Hematopoietic multipotent progenitor cell treated with erythropoietin and hydrocortisone succinate and interleukin-3 and kit ligand, for 8 days (in vitro differentiated cells): ENCODE measurements at regions not wholly inside any gene's neighbourhood (a gene's known extent, or its start where the extent isn't known, plus 50 kb on each side); places are given as distances from the start of the nearest gene placed in this dataset.

ENCODE experiments used
- DNase-seq: peaks from one replicate; pipeline ENCODE4 v3.0.0-alpha.2; 2015

GRCh38 chr5:174191850-174192655, 146.5 kb downstream of the NSG2 start:
- DNase-seq = no peak

DNA sequence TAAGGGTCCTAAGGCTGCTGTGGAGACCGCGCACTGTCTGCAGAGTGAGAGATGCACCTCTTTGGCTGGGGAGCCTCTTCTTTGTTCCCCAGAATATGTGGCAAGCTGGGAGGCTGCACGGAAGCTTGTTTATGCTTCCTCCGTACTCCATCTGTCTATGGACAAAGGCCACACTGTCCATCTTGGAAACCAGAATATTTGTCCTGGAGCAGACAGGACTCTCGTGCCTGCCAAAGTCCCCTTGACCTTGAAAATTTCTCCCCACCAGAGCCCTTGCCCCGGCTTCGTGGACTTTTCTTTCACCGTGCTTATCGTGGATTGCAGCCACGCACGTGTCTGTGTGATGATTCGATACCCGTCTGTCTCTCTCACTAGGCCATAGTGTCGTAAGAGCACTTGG, 147.4 kb downstream of the NSG2 start:
- no peak for DNase-seq

GRCh38 chr5:174195517-174195916, 150.0 kb downstream of the NSG2 start:
- DNase-seq = no peak

- DNase-seq = no peak
Measured at GRCh38 chr5:174197929-174198328, 152.4 kb downstream of the NSG2 start.

DNA sequence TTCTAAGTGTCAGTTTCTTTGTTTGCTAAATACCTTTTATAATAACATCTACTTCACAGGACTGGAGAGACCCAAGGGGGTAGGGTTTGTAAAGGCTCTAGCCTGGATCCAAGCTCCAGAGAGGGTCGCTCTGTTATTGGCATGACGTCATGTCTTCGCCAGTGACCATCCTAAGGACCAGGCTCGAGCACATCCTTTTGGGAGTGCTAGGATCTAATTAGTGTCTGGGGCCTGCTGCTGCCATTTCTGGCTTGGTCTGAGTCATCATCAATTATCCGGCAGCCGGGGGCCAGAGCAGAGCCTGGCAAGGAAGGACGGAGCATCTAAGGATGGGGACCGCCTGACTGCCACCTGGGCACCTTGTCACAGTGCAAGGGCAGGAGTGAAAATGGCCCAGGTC, 153.0 kb downstream of the NSG2 start:
- DNase-seq = no peak

GRCh38 chr5:174202996-174203395, 157.5 kb downstream of the NSG2 start:
- no peak for DNase-seq

- DNase-seq = no peak
Measured at GRCh38 chr5:174204535-174205313, 159.2 kb downstream of the NSG2 start.

- DNase-seq = no peak
Measured at GRCh38 chr5:174205939-174206338, 160.4 kb downstream of the NSG2 start.

GRCh38 chr5:174210596-174211276, 165.2 kb downstream of the NSG2 start:
- DNase-seq = no peak

- no peak for DNase-seq
Measured at GRCh38 chr5:174211277-174211626, 165.7 kb downstream of the NSG2 start.

- no peak for DNase-seq
Measured at GRCh38 chr5:174217527-174217926, 172.0 kb downstream of the NSG2 start.

DNA sequence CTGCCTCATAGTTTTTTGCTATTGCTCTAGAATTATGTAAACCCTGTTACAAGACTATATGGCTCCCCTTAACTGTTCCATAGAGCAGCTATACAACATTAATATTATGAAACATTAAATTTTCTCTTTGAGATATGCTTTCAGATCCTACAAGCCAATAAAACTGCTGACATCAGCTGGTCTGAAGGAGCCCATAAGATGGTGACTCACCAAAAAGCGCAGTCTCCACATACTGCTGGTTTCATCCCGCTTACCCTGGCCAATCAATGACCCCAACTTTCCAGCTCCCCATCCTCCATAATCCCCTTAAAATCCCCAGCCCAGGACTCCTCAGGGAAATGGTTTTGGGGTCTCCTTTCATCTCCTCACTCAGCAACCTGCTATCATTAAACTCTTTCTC, 172.7 kb downstream of the NSG2 start:
- DNase-seq = no peak

GRCh38 chr5:174220417-174220816, 174.9 kb downstream of the NSG2 start:
- no peak for DNase-seq

DNA sequence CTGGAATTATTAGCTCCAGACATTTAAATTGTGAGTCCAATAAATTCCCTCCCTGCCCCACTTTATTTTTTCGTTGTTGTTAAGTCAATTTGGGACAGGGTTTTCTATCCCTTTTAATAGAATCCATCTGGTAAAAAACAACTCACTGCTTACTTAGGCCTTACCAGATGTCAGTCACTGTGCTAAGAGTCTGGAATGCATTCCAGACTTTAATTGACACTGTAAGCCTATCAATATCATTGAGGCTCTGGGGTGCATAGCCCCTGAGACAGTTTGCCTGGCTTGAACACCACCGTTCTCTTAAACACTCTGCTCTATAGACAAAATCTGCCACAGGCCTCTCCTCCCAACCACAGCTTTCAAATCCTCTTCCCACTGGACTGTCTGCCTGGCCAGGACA, 175.9 kb downstream of the NSG2 start:
- DNase-seq = no peak

DNA sequence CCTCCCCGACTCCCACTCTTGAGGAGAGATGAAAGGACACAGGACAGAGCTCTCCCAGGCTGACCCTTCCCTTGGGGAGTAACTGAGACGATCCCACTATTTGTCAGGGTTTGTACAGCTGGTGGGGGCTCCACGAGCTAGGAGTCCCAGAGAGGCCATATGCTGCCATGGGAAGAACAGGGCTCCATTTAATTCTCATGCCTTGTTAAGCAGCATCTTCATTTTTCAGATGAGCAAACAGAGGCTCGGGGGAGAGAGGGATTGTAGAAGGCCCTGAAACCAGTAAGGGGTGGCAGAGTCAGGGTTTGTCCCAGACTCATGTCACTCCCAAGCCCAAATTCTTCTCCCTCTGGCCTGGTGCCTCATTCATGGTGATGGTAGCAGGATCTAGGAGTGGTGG, 176.4 kb downstream of the NSG2 start:
- DNase-seq = no peak

GRCh38 chr5:174222891-174223290, 177.4 kb downstream of the NSG2 start:
- no peak for DNase-seq

DNA sequence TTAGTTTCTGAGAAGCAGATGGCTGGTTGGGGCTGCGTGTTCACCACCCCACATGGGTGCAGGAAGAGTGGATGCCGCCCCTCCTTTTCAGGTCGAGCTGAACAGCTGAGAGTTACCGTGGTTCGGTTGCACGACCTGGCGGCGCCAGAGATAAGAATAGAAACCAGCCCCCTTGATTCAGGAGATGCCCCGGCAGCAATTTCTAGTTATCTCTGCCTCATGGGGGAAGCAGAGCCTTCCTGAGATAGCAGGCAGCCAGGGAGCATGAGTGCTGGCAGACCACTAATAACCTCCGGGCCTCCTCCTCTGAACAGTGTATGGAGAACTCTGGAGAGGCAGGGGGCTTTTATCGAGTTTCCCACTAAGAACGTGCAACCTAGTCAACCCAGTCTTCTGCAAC, 177.8 kb downstream of the NSG2 start:
- DNase-seq = no peak

DNA sequence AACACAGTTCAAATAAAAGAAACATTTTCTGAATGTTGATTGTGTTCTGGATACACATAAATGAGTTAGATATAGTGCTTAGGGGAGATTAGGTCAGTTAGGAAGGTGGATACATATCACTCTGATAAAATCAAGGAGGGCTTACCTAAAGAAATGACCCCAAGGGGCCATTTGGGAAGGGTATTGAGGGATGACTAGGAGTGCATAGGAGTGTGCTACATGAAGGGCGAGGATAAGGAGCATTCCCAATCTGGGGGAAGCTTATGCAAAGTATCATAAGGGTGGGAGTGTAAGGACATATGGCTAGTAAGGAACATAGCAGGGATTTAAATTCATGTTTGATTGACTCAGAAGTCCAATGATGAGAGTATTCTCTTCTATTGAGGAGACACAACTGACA, 183.6 kb downstream of the NSG2 start:
- DNase-seq = no peak

- no peak for DNase-seq
Measured at GRCh38 chr5:174229514-174230370, 184.2 kb downstream of the NSG2 start.

- no peak for DNase-seq
Measured at GRCh38 chr5:174231956-174232487, 186.5 kb downstream of the NSG2 start.

GRCh38 chr5:174234388-174234787, 188.9 kb downstream of the NSG2 start:
- DNase-seq = no peak

DNA sequence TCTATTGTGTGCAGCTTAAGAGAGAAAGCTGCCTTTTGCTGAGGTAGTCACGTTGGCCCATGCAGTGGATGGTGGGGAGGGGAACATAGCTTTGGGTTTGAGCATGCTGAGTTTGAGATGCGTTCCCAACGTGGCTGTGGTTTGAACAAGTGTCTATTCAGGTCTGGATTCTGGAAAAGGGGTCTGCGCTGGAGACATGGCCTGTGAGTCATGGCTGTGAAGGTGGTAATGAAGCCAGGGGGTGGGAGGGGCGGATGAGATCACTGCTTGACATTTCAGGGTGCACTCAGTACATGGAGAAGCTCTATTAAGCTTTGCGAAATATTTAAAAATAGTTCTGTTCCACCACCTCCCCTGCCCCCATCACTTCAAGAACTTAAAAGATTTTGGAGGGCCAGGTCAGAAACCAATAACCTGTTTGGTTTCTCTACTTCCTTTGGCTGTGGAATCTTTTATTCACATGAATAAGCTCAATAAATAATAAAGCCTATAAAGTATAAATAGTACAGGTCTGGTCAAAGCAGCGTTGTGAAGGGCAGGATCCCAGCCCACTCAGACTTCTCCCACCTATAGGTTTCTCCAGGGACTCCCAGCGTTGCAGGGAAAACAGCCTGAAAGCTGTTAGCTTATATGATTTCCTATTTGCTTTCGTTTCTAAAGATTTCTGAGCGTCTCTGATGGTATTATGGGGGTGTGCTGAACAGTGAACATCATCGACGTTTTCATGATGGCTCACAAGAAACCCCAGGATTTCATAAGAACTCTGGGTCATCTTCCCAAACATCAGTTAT, 189.9 kb downstream of the NSG2 start:
- DNase-seq = no peak
